Skeletal muscle cell (primary cell): ENCODE measurements at regions not wholly inside any gene's neighbourhood (a gene's known extent, or its start where the extent isn't known, plus 50 kb on each side); places are given as distances from the start of the nearest gene placed in this dataset.

Experiments
- DNase-seq: peaks from one replicate; pipeline ENCODE4 v3.0.0-alpha.2; 2010; ENCODE audit warnings: low read depth
- H3K4me3 ChIP-seq: 2 replicates; pipeline ENCODE4 v1.5.1; 2011; ENCODE audit warnings: low read depth, mild to moderate bottlenecking, control low read depth, low read length, moderate library complexity

DNA sequence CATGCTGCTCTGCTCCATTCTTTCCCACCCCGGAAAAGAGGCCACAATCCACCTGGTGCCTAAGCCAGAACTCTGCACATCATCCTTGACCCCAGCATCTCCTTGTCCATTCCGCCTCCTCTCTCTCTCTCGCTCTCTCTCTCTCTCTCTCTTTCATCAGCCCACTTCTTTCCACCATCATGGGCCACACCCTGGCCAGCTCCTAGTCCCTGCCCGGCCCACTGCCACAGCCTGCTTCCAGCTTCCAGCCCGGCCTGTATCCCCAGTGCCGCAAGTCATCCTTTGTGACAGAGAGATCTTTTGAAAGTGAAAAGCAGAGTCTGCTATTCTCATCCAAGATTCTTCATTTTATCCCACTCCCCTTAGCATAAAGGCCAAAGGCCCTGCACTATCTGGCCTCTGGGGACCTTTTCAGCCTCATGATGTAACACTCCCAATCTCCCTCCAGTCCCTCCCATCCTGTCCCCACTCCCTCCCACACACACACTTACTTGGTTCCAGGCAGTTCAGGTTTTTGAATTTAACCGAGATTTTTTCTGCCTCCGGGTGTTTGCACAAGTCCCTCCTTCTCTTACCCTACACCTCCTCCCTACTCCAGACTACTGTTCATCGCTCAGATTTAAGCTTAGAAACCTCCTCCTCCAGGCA is 214.0 kb downstream of the EN1 start:
- H3K4me3 ChIP-seq, result no peak overlapping the region
- DNase-seq, result no peak

DNA sequence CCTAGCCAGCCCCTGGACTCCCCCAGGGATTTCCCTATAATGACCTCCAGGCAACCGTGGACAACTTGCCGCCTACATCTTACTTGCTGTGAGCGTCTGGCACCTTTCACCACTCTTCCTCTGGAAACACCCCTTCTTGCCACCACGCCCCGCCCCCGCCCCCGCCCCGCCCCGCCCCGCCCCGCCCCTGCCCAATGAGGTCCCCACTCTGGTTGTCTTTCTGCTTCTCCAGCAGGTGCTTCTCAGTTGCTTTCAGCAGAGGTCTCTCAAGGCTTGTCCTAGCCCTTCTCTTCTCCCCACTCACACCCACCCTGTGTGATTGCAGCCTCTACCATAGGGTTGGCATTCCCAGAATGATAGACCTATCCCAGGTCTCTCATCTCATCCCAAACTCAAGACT is 214.5 kb downstream of the EN1 start:
- no peak for DNase-seq
- H3K4me3 ChIP-seq, result no peak overlapping the region

DNA sequence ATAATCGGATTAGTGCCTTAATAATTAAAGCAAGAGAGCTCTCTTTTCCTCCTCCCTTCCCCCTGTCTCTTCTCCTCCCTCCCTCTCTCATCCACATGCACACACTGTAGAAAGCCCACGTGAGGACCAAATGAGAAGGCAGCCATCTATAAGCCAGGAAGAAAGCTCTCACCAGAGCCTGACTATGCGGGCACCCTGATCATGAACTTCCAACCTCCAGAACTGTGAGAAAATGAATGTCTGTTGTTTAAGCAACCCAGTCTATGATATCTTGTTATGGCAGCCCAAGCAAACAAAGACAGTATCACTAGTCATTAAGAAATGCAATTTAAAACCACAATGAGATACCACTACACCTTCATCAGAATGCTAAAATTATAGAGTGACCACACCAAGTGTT is 220.3 kb downstream of the EN1 start:
- no peak overlapping the region for H3K4me3 ChIP-seq
- DNase-seq, result no peak

DNA sequence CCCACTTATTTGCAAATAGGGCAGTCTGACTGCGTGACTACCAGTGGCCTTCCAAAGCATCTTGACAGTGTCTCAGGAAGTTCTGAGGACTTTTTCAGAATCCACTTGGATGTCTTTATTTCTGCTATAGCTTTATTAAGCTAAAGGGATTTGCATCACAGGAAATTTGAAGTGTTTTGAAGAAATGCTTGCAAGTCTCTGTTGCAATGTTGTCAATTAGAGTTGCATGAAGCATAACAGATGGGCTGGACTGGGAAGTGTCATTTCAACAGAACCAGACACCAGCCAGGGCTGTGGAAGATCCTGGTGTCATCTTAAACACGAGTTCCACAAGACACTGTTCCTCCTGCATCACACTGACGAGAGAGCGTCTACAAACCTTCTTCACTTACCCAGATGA is 224.5 kb downstream of the EN1 start:
- H3K4me3 ChIP-seq, result no peak overlapping the region
- DNase-seq, result no peak

DNA sequence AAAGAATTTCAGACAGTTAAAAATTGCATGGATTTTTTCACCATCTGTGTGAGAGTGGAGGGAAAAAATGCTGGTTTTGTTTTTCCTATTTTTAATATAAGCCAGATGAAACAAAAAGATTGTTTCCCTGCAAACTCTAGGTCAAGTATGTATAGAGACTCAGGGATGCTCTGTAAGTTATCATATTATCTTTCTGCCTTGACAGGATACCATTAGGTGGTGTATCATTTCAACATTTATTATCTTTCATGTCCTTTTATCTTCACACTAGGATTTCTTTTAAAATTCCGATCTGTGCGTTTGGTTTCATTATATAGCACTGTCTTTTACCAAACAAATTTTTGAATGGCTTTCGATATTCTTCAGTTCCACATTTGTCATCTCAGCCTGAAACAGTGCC is 225.3 kb downstream of the EN1 start:
- no peak for DNase-seq
- no peak overlapping the region for H3K4me3 ChIP-seq

DNA sequence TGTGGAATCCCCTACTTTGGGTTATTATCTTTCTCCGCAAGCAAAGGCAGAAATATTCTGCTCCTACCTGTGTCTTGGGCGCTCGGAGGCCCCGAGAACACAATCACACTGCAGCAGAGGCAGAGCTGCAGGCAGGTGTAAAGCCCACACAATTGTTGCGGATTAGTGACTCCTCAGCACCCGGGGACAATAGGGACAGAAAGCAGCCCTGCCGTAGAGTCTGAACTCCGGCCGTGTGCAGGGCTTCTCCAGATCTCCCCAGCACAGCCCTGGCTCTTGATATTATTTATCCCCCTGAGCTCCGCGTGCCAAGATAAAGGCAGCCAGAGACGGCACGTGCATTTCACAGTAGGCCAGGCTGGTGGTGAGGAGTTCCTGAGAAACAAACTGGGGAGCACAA is 229.2 kb downstream of the EN1 start:
- no peak overlapping the region for H3K4me3 ChIP-seq
- no peak for DNase-seq

DNA sequence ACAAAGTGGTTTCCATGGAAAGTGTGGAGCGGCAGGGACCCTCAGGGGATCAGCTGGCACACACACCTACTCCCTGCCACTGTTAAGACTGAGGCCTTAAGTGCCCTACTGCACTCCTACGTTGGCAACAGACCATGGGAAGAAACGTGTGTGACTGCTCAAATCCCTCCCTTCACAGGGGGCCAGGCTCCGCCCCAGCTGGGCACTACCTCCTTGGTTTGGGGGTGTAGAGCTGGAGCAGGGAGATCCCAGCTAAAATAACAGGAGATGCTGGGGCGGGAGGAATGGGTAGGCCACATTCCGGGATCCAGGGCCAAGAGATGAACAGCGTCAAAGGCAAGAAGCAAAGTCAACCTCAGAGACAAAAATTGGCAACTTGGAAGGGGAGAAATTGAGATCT is 231.0 kb downstream of the EN1 start:
- no peak overlapping the region for H3K4me3 ChIP-seq
- DNase-seq, result no peak

DNA sequence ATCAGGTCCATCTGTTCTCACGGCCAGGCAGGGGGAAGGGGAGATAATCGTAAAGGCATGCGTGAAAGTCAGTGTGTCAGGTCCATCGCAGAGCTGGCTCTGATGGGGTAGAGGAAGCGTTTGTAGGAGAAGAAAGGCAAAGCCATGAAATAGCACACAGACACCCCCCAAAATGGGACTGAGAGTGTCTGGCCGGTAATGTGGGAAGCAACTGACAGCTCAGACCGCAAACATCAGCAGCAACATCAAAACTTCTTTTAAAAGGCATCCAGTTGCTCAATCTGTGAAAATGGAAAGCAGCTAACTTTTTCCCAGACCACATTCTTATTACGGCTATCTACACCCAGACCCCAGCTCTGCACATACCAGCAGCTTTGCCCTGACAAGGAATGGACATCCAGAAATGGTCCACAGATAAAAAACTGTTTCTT is 232.6 kb downstream of the EN1 start:
- H3K4me3 ChIP-seq, result no peak overlapping the region
- DNase-seq, result no peak

DNA sequence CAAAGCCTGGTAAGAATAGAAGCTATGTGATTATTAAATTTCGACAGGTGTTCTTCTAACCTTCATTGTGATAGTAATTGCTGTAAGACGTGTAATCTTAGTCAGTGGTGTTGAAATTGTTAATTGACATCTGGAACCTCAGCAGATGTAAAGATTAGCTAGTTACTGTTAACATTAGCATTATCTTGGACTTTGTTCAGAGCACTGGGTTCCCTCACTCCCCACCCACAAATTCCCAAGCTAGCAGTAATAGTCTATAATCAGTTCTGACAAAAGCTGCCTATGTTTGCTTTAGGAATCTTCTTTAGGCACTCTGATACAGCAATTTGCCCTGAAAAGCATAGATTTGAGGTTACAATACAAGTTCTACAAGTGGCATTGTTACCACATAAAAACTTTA is 233.7 kb downstream of the EN1 start:
- H3K4me3 ChIP-seq, result no peak overlapping the region
- DNase-seq, result no peak

DNA sequence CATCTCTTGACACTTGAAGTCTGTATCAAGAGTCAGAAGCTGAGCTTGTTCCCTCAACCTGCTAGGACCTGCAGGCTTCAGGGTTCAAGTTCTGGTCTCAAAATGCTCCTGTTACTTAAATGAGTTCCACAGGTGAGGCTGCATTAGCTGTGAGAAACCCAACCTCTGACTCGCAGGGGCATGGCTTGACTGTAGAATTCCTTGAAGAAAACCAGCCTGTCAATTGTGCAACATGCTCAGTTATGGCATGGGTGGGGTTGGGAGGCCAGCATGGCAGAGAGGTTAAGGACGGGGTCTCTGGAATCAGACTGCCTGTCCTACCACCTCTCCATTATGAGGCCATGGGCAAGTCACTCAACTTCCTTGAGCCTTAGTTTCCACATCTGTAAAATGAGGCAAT is 235.8 kb downstream of the EN1 start:
- DNase-seq, result no peak
- H3K4me3 ChIP-seq, result no peak overlapping the region

DNA sequence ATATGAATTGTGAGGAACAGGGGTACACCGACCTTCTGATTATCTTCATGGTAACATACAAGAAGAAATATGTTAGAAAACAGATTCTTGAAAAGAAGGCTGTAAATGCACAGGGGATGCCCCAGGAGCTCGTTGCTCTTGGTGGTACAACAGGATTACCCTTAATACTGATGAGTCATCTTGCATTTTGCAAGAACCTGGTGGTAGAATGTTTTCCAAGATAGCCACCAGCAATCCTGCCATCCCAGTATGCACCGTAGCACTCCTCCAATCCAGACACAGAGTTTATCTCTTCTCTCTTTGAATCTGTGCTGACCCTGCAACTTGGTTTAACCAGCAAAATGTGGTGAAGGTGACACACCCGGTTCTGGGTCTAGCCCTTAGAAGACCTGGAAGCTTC is 238.3 kb downstream of the EN1 start:
- DNase-seq, result no peak
- no peak overlapping the region for H3K4me3 ChIP-seq

DNA sequence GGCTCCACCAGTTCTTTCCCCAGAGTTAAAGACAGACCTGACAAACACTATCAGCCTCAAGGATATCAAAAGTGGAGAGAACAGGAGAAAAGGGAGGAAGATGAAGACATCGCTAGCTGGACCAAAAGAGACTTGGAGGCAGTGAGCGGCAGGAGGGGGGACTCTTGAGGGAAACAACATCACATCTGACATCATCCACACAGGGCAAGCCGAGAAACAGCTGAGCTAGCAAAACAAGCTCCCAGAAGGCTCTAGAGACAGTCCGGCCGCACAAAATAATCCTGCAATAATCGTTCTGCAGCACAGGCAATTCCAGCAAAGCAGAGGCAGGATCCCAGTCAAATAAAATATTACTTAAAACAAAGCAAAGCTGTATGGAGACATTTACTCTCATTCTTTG is 239.8 kb downstream of the EN1 start:
- no peak for DNase-seq
- H3K4me3 ChIP-seq, result no peak overlapping the region

DNA sequence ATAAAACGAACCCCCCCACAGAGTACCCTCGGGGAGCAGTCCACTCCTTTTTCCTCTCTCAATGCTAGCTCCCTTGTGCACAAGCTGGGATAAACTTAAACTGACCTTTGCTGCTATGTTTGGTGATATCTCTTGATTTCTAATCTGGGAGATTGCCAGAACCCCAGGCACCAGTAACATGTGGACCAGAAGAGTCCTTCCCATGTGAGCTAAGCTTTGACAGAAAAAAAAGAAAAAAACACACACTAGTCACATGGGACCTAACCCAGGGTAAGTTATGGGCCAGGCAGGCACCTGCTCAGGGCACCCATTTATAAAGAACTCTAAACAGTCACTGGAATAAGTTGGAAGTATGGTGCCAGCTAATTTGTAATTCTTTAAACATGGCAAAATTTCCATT is 242.6 kb downstream of the EN1 start:
- H3K4me3 ChIP-seq, result no peak overlapping the region
- DNase-seq, result no peak

DNA sequence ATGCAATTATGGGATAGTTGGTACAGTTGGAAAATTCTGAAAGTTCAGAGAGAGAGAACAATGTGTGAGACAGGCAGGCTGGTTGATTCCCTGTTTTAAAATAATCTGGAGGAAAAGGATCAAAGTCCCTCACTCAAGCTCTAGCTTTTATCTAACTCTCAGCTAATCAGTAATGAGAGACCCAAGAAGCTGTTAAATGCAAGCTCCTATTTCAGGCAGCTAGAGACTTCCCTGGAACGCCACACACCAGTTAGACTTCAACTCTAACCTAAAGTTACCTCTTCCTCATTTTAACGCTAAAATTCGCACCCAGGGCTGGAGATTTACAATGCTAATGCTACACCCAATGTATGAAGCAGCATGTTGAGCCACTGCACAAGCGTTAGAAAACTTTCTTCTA is 243.1 kb downstream of the EN1 start:
- no peak overlapping the region for H3K4me3 ChIP-seq
- no peak for DNase-seq

DNA sequence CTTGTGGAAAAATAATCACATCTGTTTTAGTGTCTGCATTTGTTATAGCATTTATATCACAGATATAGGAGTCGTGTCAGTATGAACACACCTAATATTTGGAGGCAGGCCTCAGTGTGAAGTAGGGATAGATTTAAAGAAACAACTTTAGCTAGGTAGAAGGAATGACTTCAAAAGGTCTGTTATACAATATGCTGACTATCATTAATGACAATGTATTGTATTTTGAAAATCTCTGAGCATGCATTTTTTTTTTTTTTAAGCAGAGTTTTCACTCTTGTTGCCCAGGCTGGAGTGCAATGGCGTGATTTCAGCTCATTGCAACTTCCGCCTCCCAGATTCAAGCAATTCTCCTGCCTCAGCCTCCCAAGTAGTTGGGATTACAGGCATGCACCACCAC is 248.3 kb downstream of the EN1 start:
- H3K4me3 ChIP-seq, result no peak overlapping the region
- no peak for DNase-seq

DNA sequence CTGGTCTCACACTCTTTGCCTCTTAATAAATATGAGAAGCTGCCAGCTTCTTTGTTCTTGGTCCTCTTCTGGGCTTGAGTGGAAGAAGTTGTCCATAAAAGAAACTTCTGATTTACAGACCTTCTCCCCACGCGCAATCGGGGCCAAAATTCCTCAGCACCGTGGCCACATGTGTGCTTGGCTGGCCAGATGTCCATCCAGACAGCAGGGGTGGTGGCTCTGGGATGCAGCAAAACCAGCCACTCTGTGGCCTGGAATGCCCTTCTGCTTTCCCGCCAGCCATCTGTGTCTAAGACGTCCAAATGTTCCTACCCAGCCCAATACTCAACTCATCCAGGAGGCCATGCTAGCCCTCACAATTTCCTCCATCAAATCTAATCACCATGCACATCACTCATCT is 250.8 kb downstream of the EN1 start:
- DNase-seq, result no peak
- H3K4me3 ChIP-seq, result no peak overlapping the region

DNA sequence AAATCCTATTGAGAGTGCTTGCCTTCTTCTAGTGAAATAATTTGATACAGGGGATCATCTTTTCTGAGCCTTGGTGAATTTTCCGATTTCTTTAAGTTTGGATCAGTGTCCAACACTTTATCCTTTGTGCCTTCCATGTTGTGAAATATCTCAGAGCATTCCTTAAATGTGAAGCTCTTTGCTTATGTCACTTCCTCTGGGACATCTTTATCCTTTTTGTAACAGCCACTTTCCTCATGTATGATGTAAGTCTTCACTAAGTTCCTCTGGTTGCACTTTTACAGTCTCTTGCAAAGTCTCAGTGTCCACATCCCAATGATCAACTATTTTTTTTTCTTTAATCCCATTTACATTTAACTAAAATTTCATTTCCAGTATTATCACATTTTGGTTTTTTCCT is 254.2 kb downstream of the EN1 start:
- no peak for DNase-seq

DNA sequence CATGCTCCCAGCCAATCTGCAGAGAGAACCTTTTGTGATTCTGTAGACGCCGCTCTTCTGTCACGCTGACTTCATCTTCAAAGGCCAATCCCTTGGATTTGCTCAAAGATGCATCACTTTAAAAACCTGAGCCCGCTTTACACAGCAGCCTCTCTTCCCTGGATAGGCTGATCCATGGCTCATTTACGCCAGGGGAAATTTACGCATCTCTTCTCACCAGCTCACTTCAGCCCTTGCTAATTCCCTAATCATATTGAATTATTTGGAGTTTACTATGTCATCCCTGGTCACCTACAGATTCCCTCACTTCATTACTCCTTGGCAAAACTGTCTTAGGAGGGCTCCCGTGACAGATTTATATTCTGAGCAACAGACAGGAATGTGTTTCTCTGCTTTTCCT is 256.2 kb downstream of the EN1 start:
- H3K4me3 ChIP-seq, result no peak overlapping the region
- DNase-seq, result no peak

More for the DNA sequence above, 254.2 kb downstream of the EN1 start:
- H3K4me3 ChIP-seq, result no peak overlapping the region

DNA sequence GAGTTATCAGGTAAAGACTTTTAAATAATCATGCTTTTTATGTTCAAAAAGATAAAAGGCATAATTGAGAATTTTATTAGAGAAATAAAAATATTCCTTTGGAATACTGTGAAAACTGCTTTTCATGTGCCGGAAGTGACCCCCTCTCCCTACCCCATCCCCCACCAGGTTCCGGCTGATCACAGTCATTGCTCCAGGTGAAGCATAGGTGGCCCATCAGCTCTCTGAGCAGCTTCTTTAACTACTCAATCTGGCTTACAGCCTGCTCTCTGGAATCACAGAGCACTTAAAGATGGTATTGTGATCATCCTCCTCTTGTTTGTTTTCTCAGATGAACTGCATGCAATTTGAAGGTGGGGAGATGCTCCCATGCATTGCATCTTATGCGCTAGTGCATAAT is 257.7 kb downstream of the EN1 start:
- H3K4me3 ChIP-seq, result no peak overlapping the region
- DNase-seq, result no peak

DNA sequence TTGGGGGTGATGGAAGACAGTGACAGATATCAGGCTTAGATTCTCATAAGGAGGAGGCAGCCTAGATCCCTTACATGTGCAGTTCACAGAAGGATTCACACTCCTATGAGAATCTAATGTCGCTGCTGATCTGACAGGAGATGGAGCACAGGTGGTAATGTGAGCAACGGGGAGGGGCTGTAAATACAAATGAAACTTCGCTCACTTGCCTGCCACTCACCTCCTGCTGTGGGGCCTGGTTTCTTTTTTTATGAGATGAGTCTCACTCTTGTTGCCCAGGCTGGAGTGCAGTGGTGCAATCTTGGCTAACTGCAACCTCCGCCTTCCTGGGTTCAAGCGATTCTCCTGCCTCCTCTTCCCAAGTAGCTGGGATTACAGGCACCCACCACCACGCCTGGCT is 258.6 kb downstream of the EN1 start:
- no peak overlapping the region for H3K4me3 ChIP-seq
- no peak for DNase-seq

DNA sequence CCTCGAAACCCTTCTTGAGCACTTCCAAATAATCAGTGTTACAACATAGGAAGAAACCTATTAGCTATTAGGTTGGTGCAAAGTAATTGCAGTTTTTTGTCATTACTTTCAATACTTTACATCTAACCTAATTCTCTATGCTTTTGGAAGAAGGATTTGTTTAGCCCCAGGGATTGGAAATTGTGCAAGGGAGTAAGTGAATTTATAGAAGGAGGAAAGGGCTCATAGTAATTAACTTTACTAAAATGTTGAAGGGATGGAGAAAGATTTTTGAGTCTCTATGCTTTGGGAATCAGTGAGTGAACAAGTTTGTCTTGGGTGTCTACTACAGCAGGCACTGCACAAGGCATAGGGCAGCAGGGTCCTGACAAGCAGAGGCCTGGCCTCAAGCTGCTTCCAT is 261.1 kb downstream of the EN1 start:
- no peak overlapping the region for H3K4me3 ChIP-seq
- DNase-seq, result no peak

DNA sequence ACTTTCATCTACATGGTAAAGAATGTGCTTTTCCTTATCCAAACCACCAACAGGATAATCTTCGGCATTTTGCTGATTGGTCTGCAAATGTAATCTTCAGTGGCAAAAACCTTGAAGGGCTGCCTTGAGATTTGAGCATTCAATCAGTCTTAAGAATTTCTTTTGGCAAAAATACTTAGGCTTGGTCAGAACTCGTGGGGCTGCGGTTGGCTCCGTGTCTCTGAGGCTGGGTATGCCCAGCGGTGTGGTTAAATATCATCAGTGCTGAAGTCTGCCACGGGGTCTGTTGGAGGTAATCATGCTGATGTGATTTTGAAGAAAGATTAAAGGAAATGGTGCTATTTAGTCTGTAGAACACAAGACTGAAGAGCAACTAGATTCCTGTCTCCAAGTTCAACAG is 262.6 kb downstream of the EN1 start:
- no peak overlapping the region for H3K4me3 ChIP-seq
- no peak for DNase-seq
